Midbrain (tissue), 1 donor: ENCODE measurements at regions not wholly inside any gene's neighbourhood (a gene's known extent, or its start where the extent isn't known, plus 50 kb on each side); places are given as distances from the start of the nearest gene placed in this dataset.
"Not testable (repeated sequence)": the region's sequence is repeated elsewhere in the genome, so short reads cannot be mapped to it uniquely, and the experiment has no call there.

Source experiments
- DNase-seq: peaks from one replicate; lab custom pipeline; 2025; lab: John Stamatoyannopoulos, UW

DNA sequence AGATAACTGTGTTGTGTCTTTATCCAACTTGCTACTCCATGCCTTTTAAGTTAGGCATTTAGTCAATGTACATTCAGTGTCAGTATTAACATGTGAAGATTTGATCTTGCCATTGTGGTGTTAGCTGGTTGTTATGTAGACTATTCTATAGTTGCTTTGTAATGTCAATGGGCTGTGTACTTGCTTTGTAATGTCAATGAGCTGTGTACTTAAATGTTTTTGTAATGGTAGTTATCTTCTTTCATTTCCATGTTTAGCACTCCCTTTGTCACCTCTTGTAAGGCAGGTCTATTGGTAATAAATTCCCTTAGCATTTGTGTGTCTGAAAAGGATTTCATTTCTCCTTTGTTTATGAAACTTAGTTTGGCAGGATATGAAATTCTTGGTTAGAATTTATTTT is 53.4 kb downstream of the MC4R start:
- no peak for DNase-seq

DNA sequence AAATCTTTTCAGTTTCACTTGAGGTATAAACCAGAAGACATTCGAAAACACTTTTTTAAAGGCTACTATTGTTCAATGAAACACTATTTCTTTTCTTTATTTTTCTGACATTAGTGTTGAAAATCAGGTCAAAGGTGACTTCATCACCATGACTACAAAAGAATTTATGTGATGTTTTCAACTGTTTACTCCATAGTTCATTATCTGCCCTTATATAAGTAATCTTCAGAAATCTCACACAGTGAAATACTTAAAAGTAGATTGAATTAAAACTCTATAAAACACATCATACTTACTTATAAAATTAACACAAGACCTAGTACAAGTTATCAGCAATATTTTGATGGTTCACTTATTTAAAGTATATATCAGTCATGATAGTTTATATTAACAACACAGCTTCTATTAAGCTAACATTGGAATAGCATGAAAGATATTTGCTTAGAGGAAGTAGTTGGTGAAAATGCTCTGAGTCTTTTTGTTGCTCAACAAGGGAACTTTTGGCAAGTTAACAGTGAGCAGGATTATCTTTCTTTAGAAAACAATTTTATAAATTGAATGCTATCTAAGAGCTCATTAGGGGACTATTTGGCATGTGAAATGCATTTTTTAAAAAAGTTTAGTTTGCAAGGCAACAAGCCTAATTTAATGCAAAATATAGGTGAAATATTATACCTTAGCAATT is 60.8 kb downstream of the MC4R start:
- no peak for DNase-seq

DNA sequence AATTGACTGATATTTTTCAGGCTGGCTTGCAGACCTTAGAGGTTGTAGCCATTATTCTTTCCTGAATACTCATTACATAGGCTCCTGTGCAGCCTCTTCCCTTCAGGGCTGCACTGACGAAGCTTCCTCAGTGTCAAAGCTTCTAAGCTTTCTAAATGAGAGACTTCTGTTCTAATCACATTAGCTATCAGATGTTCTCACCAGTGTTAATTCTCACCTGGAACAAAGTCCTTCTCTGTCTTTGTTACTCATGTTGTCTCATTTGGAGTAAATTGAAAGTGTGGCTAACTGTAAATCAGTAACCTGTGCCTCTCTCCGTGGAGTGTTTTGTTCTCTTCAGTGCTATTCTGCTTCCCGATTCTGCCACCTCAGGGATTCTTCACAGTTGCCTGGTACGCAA is 76.9 kb downstream of the MC4R start:
- no peak for DNase-seq

DNA sequence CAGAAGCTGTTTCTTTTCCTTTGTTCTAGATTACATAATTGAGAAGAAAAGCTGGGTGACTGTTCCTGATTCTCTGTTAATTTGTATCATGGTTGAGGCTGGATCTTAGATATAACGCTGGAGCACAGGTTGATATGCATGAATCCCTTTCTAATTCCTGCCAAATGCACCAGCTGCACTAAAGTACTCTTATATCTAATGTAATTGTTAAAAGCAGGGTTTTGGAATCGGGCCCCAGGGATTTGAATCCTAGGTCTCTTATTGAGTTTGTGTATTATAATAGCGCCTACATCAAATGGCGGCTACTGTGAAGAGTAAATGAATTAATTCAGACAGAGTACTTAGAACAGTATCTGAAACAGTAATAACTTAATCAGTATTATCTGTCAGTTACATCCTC is 80.4 kb downstream of the MC4R start:
- no peak for DNase-seq

DNA sequence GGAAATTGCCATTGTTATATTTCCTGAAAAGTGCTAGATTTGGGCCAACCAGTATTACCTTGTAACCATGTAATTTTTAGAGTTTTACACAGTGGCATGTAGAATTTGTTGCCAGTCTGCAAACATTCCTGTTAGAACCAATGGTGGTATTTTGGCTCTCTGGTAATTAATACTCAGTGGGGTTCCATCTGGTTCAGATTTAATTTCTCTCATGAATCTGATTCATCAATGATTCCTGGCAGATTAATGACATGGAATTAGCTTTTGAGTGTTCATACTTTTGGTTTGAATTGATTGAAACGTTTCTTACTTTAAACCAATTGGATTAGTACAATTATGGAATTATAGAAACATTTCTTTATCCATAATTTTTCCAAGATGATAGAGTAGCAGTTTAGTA is 93.2 kb downstream of the MC4R start:
- no peak for DNase-seq

DNA sequence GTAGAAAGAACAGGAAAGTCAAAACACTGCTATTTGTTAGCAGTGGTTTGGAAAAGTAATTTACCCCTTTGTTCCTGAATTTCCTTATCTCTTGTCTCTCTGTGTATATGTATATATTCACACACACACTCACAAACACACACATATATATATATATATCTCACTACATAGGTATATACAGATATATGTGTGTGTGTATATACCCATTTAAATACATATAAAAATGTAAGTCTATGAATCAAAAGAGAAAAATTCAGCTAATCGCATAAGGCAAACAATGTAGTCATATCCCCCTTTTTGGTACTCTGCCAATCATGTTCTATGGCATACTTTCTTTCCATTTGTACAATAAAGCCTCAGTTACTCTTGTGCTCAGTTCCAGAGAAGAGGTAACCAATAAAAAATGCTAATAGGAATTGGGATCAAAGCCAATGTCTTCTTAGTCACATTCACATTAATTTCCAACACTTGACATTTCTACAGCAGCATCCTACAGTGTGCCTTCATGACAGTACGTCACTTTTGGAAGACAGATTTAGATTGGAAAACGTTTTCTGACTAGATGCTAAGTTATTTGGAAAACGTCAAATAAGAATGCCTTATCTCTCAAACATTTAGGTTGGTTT is 94.6 kb downstream of the MC4R start:
- no peak for DNase-seq

DNA sequence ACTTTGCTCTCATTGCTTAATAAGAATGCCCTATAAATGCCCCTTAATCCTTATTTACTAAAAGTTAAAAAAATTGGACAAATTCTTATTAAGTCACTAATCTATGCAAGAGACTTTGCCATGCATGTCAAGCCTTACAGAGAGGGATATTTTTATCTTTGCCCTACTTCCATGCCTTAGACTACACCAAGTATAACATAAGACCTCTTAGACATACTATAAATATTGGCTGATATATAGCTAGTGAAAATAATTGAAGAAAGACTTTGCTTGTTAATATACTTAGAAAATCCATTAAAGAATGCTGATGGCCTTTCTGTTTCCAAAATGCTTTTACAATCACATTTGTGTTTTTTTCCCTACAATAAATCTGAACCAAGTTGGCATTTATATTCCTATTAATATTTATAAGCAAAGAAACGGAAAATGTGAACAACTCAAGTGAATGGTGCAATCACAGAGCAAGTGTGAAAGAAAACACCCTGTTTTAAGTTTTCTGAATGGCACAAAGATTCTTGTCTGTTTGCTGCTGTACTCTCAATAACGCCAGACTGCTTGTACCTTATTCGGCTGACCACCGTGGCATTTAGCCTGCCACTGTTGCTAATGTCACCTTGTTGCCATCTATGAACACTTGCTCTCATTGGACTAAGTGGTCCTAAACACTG is 105.0 kb downstream of the MC4R start:
- DNase-seq, result no peak

DNA sequence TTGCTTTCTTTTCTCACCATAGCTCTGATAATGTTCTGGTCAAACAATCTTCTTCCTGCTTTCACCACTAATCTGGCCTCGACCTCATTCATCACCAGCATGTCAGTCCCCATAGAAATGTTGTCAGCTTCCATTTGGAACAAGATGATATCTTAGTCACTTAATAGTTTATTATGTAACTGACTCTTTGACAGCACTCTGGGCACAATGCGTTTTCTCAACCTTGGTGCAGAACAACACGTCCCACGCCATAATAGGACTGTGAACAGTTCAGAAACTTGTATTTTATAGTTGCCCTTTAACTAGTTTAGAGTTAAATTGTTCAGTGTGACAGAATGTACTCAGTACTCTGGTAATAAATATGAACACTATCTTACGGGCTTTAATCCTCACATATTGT is 106.0 kb downstream of the MC4R start:
- DNase-seq, result no peak

DNA sequence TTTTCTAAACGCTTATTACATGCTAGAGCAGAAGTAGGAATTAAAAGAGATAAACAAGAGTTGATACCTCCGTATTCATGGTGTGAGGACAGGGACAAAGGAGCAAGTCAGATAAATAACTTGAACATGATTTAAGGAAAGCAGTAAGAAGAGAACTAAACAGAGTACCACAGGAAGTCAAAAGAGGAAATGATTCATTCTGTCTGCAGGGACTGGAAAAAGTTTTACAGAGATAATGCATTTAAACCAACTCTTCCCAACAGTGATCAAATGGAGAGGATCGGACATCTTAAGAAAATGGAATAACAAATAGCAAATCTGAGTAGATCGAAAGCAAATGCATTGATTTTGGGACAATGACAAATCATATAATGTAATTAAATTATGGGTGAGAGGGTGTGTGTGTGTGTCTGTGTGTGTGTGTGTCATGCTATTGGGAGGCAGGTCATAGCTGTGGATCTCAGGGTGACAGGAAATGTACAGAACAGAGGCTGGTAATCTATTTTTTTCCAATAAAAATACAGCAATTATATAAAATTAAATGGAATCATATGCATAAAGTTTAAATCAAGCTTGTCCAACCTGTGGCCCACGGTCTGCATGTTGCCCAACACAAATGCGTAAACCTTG is 113.4 kb downstream of the MC4R start:
- no peak for DNase-seq

DNA sequence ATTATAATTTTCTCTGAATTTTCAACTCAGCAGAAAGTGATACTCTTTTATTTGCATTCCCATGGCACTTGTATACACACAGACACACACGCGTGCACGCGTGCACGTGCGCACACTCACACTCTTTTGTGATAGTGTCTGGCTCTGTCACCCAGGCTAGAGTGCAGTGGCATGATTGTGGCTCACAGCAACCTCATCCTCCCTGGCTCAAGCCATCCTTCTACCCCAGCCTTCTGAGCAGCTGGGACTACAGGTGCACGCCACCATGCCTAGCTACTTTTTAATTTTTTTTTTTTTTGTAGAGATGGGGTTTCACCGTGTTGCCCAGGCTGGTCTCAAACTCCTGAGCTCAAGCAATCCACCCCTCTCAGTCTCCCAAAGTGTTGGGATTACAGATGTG is 123.2 kb downstream of the MC4R start:
- DNase-seq, result no peak

DNA sequence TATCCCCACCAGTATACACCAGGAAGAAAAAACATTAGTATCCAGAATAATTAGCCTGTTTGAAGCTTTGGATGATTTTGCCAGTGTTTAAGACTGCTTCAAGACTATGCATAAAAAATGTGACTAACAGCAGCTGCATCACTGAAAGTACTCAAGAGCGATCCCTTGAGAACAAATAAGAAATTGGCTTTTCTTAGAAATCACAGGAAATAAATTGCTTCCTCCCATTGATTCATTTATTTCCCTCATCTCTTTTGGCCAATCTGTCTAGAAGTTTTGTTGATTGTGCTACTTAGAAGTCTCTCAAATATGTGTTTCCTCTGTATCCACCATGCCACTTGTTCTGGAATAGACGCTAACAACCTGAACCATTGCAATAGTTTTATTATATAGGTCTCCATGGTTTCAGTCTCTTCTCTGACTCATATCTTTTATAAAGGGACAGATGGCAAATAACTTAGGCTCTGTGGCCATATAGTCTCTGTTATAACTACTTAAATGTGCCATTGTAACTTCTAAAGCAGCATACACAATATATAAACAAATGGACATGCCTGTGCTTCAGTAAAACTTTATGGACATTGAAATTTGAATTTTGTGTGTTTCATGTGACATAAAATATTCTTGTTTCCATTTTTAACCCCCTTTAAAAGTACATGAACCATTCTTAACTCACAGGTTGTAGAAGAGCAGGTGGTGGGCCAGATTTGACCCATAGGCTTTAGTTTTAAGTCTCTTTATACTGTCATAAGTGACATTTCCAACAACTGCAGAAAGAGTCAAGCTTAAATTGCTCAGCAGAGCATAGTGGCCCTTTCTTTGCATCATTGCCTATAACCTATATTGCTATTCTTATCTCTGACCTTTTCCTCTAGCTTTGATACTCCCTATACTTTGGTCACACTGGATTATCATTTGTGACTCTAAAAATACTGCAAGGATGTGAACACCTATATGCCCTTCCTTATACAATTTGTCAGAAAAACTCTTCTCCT is 123.9 kb downstream of the MC4R start:
- DNase-seq, result no peak

DNA sequence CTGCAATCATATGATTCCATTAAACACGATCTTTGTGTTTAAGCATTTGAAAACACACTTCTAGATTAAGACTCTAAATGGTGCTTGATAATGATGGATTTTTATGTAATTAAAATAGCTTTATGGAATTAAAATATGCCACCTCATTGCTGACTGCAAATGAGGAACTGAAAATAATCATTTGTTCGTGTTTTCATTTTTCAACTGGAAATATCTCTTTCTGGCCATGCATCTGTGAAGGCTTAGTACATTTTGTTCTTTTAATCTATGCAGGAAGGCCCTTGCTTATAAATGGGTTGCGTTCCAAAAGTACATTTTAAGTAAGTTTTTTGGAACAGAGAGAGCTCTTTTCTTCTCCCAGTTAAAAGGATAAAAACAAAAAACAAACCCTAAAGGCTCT is 125.5 kb downstream of the MC4R start:
- no peak for DNase-seq

DNA sequence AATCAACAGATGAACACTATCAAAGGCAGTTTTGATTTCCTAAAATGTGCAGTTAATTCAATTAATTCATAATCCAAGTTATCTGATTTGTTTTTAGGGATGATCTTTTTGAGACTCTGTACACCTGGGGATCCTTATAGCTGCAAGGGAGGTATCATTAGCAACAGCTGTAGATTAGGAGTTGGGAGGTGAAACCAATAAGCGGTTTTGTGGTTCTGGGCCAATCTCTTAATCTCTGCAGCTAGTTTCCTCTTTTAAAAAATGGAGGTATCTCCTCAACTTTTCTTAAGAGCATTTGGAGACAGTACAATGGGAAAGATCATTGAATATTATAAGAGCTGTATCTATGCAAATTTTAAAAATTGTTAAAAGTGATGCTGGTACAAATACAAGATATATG is 126.0 kb downstream of the MC4R start:
- no peak for DNase-seq

DNA sequence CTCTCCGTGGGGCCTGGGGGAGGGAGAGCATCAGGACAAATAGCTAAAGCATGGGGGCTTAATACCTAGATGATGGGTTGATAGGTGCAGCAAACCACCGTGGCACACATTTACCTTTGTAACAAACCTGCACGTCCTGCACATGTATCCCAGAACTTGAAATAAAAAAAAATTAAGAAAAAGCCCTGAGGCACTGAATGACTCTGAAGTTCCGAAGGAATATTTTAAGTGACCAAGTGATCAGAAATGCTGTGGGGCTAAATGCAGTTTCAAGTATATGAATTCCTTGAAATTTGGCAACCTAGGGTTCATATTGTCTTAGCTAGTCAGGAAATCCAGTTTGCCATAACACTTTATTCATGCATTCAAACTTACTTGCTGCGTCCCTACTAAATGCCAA is 127.5 kb downstream of the MC4R start:
- DNase-seq, result no peak

DNA sequence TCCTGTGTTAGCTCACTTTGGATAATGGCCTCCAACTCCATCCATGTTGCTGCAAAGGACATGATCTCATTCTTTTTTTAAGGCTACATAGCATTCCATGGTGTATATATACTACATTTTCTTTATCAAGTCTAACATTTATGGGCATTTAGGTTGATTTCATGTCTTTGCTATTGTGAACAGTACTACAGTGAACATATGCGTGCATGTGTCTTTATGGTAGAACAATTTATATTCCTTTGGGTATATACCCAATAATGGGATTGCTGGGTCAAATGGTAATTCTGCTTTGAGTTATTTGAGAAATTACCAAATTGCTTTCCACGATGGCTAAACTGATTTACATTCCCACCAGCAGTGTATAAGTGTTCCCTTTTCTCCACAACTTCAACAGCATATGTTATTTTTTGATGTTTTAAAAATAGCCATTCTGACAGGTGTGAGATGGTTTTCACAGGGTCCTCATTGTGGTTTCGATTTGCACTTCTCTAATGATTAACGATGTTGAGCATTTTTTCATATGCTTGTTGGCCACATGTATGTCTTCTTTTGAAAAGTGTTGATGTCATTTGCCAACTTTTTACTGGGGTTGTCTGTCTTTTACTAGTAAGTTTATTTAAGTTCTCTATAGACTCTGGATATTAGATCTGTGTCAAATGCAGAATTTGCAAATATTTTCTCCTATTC is 133.4 kb downstream of the MC4R start:
- DNase-seq, result not testable (repeated sequence)

DNA sequence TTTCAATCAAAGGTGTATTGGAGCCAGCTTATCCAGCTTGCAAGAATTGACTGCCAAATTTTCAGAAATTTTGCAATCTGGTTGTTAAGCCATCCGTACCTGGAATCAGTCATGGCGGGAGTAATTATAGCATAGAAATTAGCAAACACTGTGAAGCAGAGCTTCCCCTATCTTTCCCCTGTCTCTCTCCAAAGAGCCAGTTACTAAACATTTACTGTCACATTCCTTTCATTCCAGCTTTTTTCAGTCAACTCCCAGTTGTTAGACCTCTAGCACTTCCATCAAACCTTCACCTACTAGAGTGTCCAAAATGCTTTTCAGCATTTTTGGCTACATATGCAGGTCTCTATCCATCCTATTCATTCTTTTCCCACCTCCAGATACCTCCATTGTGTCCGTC is 137.4 kb downstream of the MC4R start:
- no peak for DNase-seq

DNA sequence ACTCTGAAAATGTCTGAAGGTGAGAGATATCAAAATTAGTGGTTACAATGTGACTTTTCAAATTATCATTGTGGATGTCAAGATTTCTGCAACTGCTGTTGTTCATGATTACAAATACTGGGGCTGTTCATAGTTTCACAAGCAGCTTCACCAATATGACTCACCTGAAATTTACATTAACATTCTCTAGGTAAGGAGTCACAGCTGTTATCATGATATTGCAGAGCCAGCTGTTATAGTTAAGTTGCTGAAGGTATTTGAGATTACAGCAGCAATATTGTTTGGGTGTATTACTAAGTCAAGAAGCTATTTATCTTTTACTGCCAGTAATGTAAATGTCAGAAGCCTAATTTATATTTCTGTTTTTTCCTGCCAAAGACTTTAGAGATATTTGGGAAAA is 140.0 kb downstream of the MC4R start:
- no peak for DNase-seq

DNA sequence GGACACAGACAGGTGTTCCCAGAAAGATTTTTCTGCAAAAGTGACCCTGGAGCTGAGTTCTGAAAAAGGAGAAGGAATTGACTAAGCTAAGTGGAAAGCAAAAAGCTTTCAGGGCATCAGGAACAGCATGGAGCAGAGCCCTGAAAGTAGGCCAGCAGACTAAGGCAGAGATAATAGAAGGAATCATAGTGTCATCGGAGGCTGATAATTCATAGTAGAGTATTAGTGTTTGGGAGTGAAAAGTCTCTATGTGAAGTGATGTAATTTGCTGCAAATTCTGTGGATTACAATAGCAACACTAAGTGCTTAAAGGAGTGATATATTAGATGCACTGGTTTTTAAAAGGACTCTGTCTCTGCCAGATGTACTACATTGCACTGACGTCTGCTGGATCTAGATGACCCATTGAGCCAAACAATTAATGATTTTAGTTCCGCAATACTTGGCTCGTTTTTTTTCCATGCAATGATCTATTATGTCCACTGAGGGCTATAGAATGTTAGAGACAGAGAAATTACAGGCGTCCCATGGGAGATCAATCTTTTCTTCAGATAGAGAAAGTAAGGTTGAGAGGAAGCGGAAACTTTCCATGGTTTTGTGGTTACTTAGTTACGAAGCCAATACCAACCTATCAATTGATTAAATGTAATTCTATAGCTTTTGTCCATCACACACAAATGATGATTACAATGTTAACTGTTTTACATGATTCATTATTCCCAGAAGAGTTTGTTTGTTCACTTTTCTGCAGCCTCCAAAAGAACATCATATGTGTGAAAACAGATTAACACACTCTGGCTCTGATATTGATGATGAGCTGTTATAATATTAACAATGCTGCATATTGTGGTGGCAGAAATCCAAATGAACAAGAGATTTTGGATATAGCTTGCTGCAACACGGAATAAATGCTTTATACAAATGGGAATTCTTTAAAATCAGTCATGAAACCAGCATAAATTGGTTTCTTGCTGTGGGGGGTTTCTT is 143.7 kb downstream of the MC4R start:
- no peak for DNase-seq

DNA sequence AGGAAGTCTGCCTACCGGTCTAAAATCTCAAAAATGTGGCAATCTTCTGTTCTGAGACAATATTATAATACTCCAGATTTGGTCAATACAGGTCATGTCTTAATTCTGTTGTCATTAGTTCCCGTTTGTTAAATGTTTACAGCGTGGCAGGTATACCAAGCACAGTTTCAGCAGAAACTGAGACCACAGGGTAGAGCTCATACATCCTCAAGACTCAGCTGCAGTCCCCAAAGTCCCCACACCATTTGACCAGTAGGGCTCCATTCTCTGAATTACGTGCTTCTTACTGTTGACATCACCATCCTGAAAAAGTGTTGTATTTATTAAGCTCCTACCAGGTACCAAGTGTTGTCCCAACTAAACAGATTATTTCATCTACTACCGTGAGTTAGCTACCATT is 157.1 kb downstream of the MC4R start:
- no peak for DNase-seq

DNA sequence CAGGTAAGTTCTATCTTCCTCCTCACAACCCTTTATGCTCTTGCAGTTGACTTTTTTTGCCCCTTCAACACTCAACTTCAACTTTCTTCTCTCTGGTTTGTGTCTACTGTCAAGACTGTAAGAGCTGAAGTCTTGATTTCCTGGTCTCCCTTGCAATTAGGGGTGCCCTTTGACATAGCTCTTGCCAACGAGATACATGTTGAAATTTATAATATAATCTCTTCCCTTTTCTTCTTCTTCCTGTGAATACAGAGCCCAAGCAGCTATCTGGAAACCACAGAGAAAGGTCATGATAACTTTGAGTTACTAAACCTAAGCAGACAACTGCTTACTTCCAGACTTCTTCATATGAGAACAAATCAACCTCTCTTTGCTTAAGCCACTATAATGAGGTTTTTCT is 163.5 kb downstream of the MC4R start:
- no peak for DNase-seq
